Breast epithelium (tissue), 4 donors: ENCODE measurements at regions not wholly inside any gene's neighbourhood (a gene's known extent, or its start where the extent isn't known, plus 50 kb on each side); places are given as distances from the start of the nearest gene placed in this dataset.
A peak's percentile ranks its signal among the peaks of the same experiment; 100 is the strongest.

ENCODE experiments used
- DNase-seq, 2 donors: peaks; one replicate each; pipeline ENCODE4 v3.0.0-alpha.2; 2019; ENCODE audit warnings: low spot score in 2 of 2
- H3K27ac ChIP-seq, 2 donors: fragments of 200-600 bp; sonication (generic) in 1 of 2; one replicate each; pipeline ENCODE4 v1.5.1; 2016 to 2019; ENCODE audit warnings: mild to moderate bottlenecking in 1 of 2
- H3K27me3 ChIP-seq, 2 donors: fragments of 200-600 bp; sonication (generic) in 1 of 2; one replicate each; pipeline versions ENCODE4 v1.5.1 to v1.6.0; 2017 to 2019; ENCODE audit warnings: control low read depth in 1 of 2, mild to moderate bottlenecking in 1 of 2
- H3K36me3 ChIP-seq: fragments of 200-600 bp; one replicate; pipeline ENCODE4 v1.5.1; 2019
- H3K4me1 ChIP-seq, 2 donors: fragments of 200-600 bp; sonication (generic); one replicate each; pipeline ENCODE4 v1.5.1; 2016 to 2019; ENCODE audit warnings: control low read depth in 1 of 2
- H3K4me3 ChIP-seq, 3 donors: fragments of 200-600 bp; sonication (generic); 1 replicate in 2 of 3; 2 replicates in 1 of 3; pipeline ENCODE4 v1.5.1; 2016 to 2019; ENCODE audit warnings: mild to moderate bottlenecking in 3 of 3, moderate library complexity in 2 of 3
- H3K9me3 ChIP-seq, 2 donors: fragments of 200-600 bp; sonication (generic) in 1 of 2; one replicate each; pipeline ENCODE4 v1.5.1; 2016 to 2019; ENCODE audit warnings: control low read depth in 1 of 2
- CTCF ChIP-seq, 3 donors: fragments of 450-650 bp; IDR thresholded peaks; one replicate each; pipeline ENCODE4 v1.5.1; 2016 to 2017; ENCODE audit warnings: antibody characterized with exemption in 3 of 3, mild to moderate bottlenecking in 3 of 3, moderate library complexity in 3 of 3
- POLR2A ChIP-seq: fragments of 450-650 bp; IDR thresholded peaks from one replicate; pipeline ENCODE4 v1.6.1; 2016; ENCODE audit warnings: antibody characterized with exemption, mild to moderate bottlenecking, moderate library complexity
- POLR2AphosphoS5 ChIP-seq, 3 donors: sonication (generic); formaldehyde crosslinking; IDR thresholded peaks; one replicate each; pipeline ENCODE4 v1.6.1; 2017; ENCODE audit warnings: antibody characterized with exemption in 3 of 3
- intact Hi-C: fragments of 100-400 bp; cut with DNase I; formaldehyde crosslinking; loops from one replicate; pipeline ENCODE4 v1.15.1; 2023; ENCODE audit warnings: low total_unique reads

GRCh38 chr12:92458996-92459395, 243.8 kb upstream of the PLEKHG7 start:
- H3K4me1 ChIP-seq, result no peaks in the 10 kb centered on the region
- H3K9me3 ChIP-seq, result no peaks in the 10 kb centered on the region
- no peak overlapping the region for H3K4me3 ChIP-seq
- H3K36me3 ChIP-seq, result no peaks in the 10 kb centered on the region
- no peak overlapping the region for H3K27ac ChIP-seq
- TF ChIP-seq POLR2AphosphoS5 (IDR thresholded peaks at IDR 0.05) (no peak), CTCF (IDR thresholded peaks at IDR 0.05) (no peak), POLR2A (no peak)
- intact Hi-C loops, result no loop called here
- no peaks in the 10 kb centered on the region for H3K27me3 ChIP-seq
- DNase-seq, result no peak

- intact Hi-C loops, result no loop called here
- Histone ChIP-seq H3K27me3 (no peaks in the 10 kb centered on the region), H3K36me3 (no peaks in the 10 kb centered on the region), H3K27ac (no peak overlapping the region), H3K4me3 (no peak overlapping the region), H3K9me3 (no peaks in the 10 kb centered on the region), H3K4me1 (no peaks in the 10 kb centered on the region)
- DNase-seq, result no peak
- TF ChIP-seq CTCF (IDR thresholded peaks at IDR 0.05) (no peak), POLR2AphosphoS5 (IDR thresholded peaks at IDR 0.05) (no peak), POLR2A (no peak)
Measured at GRCh38 chr12:92457458-92458180, 245.2 kb upstream of the PLEKHG7 start.

GRCh38 chr12:92452763-92453162, 250.0 kb upstream of the PLEKHG7 start:
- Histone ChIP-seq H3K27me3 (no peaks in the 10 kb centered on the region), H3K27ac (no peak overlapping the region), H3K36me3 (no peaks in the 10 kb centered on the region), H3K9me3 (no peaks in the 10 kb centered on the region), H3K4me1 (no peaks in the 10 kb centered on the region), H3K4me3 (no peak overlapping the region)
- intact Hi-C loops, result no loop called here
- DNase-seq, result no peak
- TF ChIP-seq POLR2A (no peak), CTCF (IDR thresholded peaks at IDR 0.05) (no peak), POLR2AphosphoS5 (IDR thresholded peaks at IDR 0.05) (no peak)

- intact Hi-C loops, result no loop called here
- TF ChIP-seq POLR2AphosphoS5 (IDR thresholded peaks at IDR 0.05), result no peak
- no peak for TF ChIP-seq CTCF (IDR thresholded peaks at IDR 0.05)
- no peak for TF ChIP-seq POLR2A
Measured at GRCh38 chr12:92446083-92446460, 256.7 kb upstream of the PLEKHG7 start.

GRCh38 chr12:92445253-92446082, 257.3 kb upstream of the PLEKHG7 start:
- Histone ChIP-seq H3K27me3 (no peaks in the 10 kb centered on the region), H3K27ac (peak overlapping the region; percentile 32 to 34), H3K36me3 (no peaks in the 10 kb centered on the region), H3K9me3 (no peaks in the 10 kb centered on the region), H3K4me1 (peaks cover 0 to 5% of the 10 kb centered on the region in 2 donors), H3K4me3 (no peak overlapping the region)
- DNase-seq, result no peak
- intact Hi-C loops, result no loop called here
- TF ChIP-seq CTCF (IDR thresholded peaks at IDR 0.05) (no peak), POLR2A (no peak), POLR2AphosphoS5 (IDR thresholded peaks at IDR 0.05) (no peak)

More at GRCh38 chr12:92446083-92446460, 256.7 kb upstream of the PLEKHG7 start:
- Histone ChIP-seq H3K27ac (peak overlapping the region; percentile 32 to 34), H3K9me3 (no peaks in the 10 kb centered on the region), H3K4me3 (no peak overlapping the region), H3K4me1 (peaks cover 0 to 5% of the 10 kb centered on the region in 2 donors), H3K27me3 (no peaks in the 10 kb centered on the region), H3K36me3 (no peaks in the 10 kb centered on the region)
- DNase-seq, result no peak
